GM23248 (cell line): ENCODE measurements at regions not wholly inside any gene's neighbourhood (a gene's known extent, or its start where the extent isn't known, plus 50 kb on each side); places are given as distances from the start of the nearest gene placed in this dataset.
"Not testable (repeated sequence)": the region's sequence is repeated elsewhere in the genome, so short reads cannot be mapped to it uniquely, and the experiment has no call there.

Source experiments
- DNase-seq: peaks from one replicate; pipeline ENCODE4 v3.0.0-alpha.2; 2015
- H2AFZ ChIP-seq: fragments of 200-600 bp; sonication (generic); 2 replicates; pipeline ENCODE4 v1.6.1; 2016; ENCODE audit warnings: antibody characterized with exemption
- H3F3A ChIP-seq: fragments of 200-600 bp; sonication (generic); 2 replicates; pipeline ENCODE4 v1.6.1; 2016; ENCODE audit warnings: mild to moderate bottlenecking, antibody characterized with exemption, mixed run types; ENCODE audit not compliant: insufficient read depth
- H3K27ac ChIP-seq: fragments of 200-600 bp; sonication (generic); 2 replicates; pipeline ENCODE4 v1.5.1; 2016; ENCODE audit warnings: mild to moderate bottlenecking
- H3K27me3 ChIP-seq: fragments of 200-600 bp; sonication (generic); replicated peaks from 2 replicates; pipeline ENCODE4 v1.6.1; 2016; ENCODE audit warnings: mild to moderate bottlenecking; ENCODE audit not compliant: insufficient read depth
- H3K36me3 ChIP-seq: fragments of 200-600 bp; sonication (generic); 2 replicates; pipeline ENCODE4 v1.6.1; 2016; ENCODE audit warnings: low read depth, mild to moderate bottlenecking
- H3K4me1 ChIP-seq: fragments of 200-600 bp; sonication (generic); 2 replicates; pipeline ENCODE4 v1.6.1; 2016; ENCODE audit warnings: mild to moderate bottlenecking; ENCODE audit not compliant: insufficient read depth
- H3K4me2 ChIP-seq: fragments of 200-600 bp; sonication (generic); one replicate; pipeline ENCODE4 v1.6.1; 2016; ENCODE audit warnings: mild to moderate bottlenecking; ENCODE audit not compliant: unreplicated experiment
- H3K4me3 ChIP-seq: fragments of 200-600 bp; sonication (generic); 2 replicates; pipeline ENCODE4 v1.5.1; 2016; ENCODE audit warnings: mild to moderate bottlenecking
- H3K79me2 ChIP-seq: fragments of 200-600 bp; sonication (generic); 2 replicates; pipeline ENCODE4 v1.6.1; 2016; ENCODE audit warnings: mild to moderate bottlenecking; ENCODE audit not compliant: insufficient read depth
- H3K9ac ChIP-seq: fragments of 200-600 bp; sonication (generic); 2 replicates; pipeline ENCODE4 v1.6.1; 2016; ENCODE audit warnings: mild to moderate bottlenecking
- H3K9me2 ChIP-seq: fragments of 200-600 bp; sonication (generic); 2 replicates; pipeline ENCODE4 v1.6.1; 2016; ENCODE audit warnings: mixed run types, mild to moderate bottlenecking, moderate library complexity; ENCODE audit not compliant: insufficient read depth
- H3K9me3 ChIP-seq: fragments of 200-600 bp; sonication (generic); one replicate; pipeline ENCODE4 v1.6.1; 2017; ENCODE audit warnings: low read depth
- H4K20me1 ChIP-seq: fragments of 200-600 bp; sonication (generic); 2 replicates; pipeline ENCODE4 v1.6.0; 2016; ENCODE audit not compliant: insufficient read depth
- EZH2 ChIP-seq: fragments of 200-600 bp; sonication (generic); IDR thresholded peaks from 2 replicates; pipeline ENCODE4 v1.6.1; 2018; ENCODE audit warnings: antibody characterized with exemption, mild to moderate bottlenecking; ENCODE audit not compliant: insufficient read depth, poor library complexity, severe bottlenecking
- EZH2phosphoT487 ChIP-seq: fragments of 200-600 bp; sonication (generic); IDR thresholded peaks from 2 replicates; pipeline ENCODE4 v1.6.1; 2018; ENCODE audit warnings: antibody characterized with exemption, moderate library complexity, mild to moderate bottlenecking, low read depth; ENCODE audit not compliant: insufficient read depth
- WGBS, 2 experiments: methylation state at CpG; one replicate each; pipeline ENCODE4 v1.1.6; 2015 to 2017; ENCODE audit warnings: low lambda C conversion rate in 2 of 2, low coverage in 1 of 2; ENCODE audit errors: missing lambda C conversion rate in 2 of 2; 5-methylcytosine and 5-hydroxymethylcytosine counted together
- in situ Hi-C: fragments of 300-500 bp; cut with MboI; formaldehyde crosslinking; loops from 2 replicates; pipeline ENCODE4 v1.15.0; 2020

- H3K27ac ChIP-seq: no peak overlapping the region
- no peaks in the 10 kb centered on the region for H3K9me3 ChIP-seq
- no peaks in the 10 kb centered on the region for H4K20me1 ChIP-seq
- WGBS, 2 experiments: 24 to 36% methylated on average over 7 of the region's 7 CpGs
- H3K9ac ChIP-seq: no peak overlapping the region
- H3K79me2 ChIP-seq: no peaks in the 10 kb centered on the region
- no peak for TF ChIP-seq EZH2phosphoT487
- TF ChIP-seq EZH2: no peak
- no peaks in the 10 kb centered on the region for H3K9me2 ChIP-seq
- in situ Hi-C loops: no loop called here
- no peaks in the 10 kb centered on the region for H3K4me1 ChIP-seq
- H3K36me3 ChIP-seq: no peaks in the 10 kb centered on the region
- H2AFZ ChIP-seq: no peak overlapping the region
- H3K4me3 ChIP-seq: no peak overlapping the region
- no peak for DNase-seq
- no peak overlapping the region for H3K4me2 ChIP-seq
- H3F3A ChIP-seq: no peaks in the 10 kb centered on the region
- no peaks in the 10 kb centered on the region for H3K27me3 ChIP-seq
Observed at GRCh38 chr5:104052558-104053352, 490.2 kb upstream of the NUDT12 start.

GRCh38 chr5:104050436-104050835 lies 487.8 kb upstream of the NUDT12 start:
- H2AFZ ChIP-seq: no peak overlapping the region
- no peak overlapping the region for H3K9ac ChIP-seq
- H3K79me2 ChIP-seq: no peaks in the 10 kb centered on the region
- no peaks in the 10 kb centered on the region for H3K27me3 ChIP-seq
- H3F3A ChIP-seq: no peaks in the 10 kb centered on the region
- no peak overlapping the region for H3K4me2 ChIP-seq
- H3K36me3 ChIP-seq: no peaks in the 10 kb centered on the region
- no peak overlapping the region for H3K27ac ChIP-seq
- in situ Hi-C loops: no loop called here
- no peaks in the 10 kb centered on the region for H3K9me2 ChIP-seq
- TF ChIP-seq EZH2 (no peak), EZH2phosphoT487 (no peak)
- no peak overlapping the region for H3K4me3 ChIP-seq
- DNase-seq: no peak
- no peaks in the 10 kb centered on the region for H3K4me1 ChIP-seq
- no peaks in the 10 kb centered on the region for H3K9me3 ChIP-seq
- H4K20me1 ChIP-seq: no peaks in the 10 kb centered on the region

GRCh38 chr5:104049752-104050151 lies 487.2 kb upstream of the NUDT12 start:
- H3K79me2 ChIP-seq: no peaks in the 10 kb centered on the region
- H3K9me2 ChIP-seq: no peaks in the 10 kb centered on the region
- no peak overlapping the region for H3K4me3 ChIP-seq
- WGBS, 2 experiments: 48 to 55% methylated on average over 8 of the region's 8 CpGs
- no peaks in the 10 kb centered on the region for H3F3A ChIP-seq
- no peak for DNase-seq
- TF ChIP-seq EZH2 (no peak), EZH2phosphoT487 (no peak)
- H3K4me1 ChIP-seq: no peaks in the 10 kb centered on the region
- no peak overlapping the region for H3K27ac ChIP-seq
- in situ Hi-C loops: no loop called here
- no peak overlapping the region for H2AFZ ChIP-seq
- H3K9ac ChIP-seq: no peak overlapping the region
- no peaks in the 10 kb centered on the region for H3K9me3 ChIP-seq
- no peaks in the 10 kb centered on the region for H4K20me1 ChIP-seq
- no peaks in the 10 kb centered on the region for H3K27me3 ChIP-seq
- H3K36me3 ChIP-seq: no peaks in the 10 kb centered on the region
- H3K4me2 ChIP-seq: no peak overlapping the region

- Histone ChIP-seq H3K4me3 (no peak overlapping the region), H3K9me3 (no peaks in the 10 kb centered on the region), H3K4me2 (no peak overlapping the region), H3K4me1 (no peaks in the 10 kb centered on the region), H3K36me3 (no peaks in the 10 kb centered on the region), H3K27me3 (no peaks in the 10 kb centered on the region), H2AFZ (no peak overlapping the region), H3K27ac (no peak overlapping the region), H4K20me1 (no peaks in the 10 kb centered on the region), H3K9me2 (no peaks in the 10 kb centered on the region), H3K79me2 (no peaks in the 10 kb centered on the region), H3K9ac (no peak overlapping the region), H3F3A (no peaks in the 10 kb centered on the region)
- 23 to 27% methylated on average over 2 of the region's 2 CpGs for WGBS, 2 experiments
- no peak for DNase-seq
- TF ChIP-seq EZH2 (no peak), EZH2phosphoT487 (no peak)
- in situ Hi-C loops: no loop called here
Observed at GRCh38 chr5:104048231-104048630, 485.6 kb upstream of the NUDT12 start.

GRCh38 chr5:104045987-104046386 lies 483.4 kb upstream of the NUDT12 start:
- TF ChIP-seq EZH2phosphoT487 (no peak), EZH2 (no peak)
- Histone ChIP-seq H4K20me1 (no peaks in the 10 kb centered on the region), H3K27me3 (no peaks in the 10 kb centered on the region), H3K4me2 (no peak overlapping the region), H2AFZ (no peak overlapping the region), H3K4me3 (no peak overlapping the region), H3K27ac (no peak overlapping the region), H3F3A (no peaks in the 10 kb centered on the region), H3K9ac (no peak overlapping the region), H3K79me2 (no peaks in the 10 kb centered on the region), H3K9me2 (no peaks in the 10 kb centered on the region), H3K4me1 (no peaks in the 10 kb centered on the region), H3K9me3 (no peaks in the 10 kb centered on the region), H3K36me3 (no peaks in the 10 kb centered on the region)
- in situ Hi-C loops: no loop called here
- DNase-seq: no peak

- H3K27me3 ChIP-seq, H3K9ac ChIP-seq, H2AFZ ChIP-seq, DNase-seq, in situ Hi-C loops, H4K20me1 ChIP-seq, H3K27ac ChIP-seq, H3K36me3 ChIP-seq, H3F3A ChIP-seq, H3K4me3 ChIP-seq, H3K9me3 ChIP-seq, H3K79me2 ChIP-seq, H3K9me2 ChIP-seq, H3K4me1 ChIP-seq, H3K4me2 ChIP-seq: not testable (repeated sequence)
- 15 to 20% methylated on average over 4 of the region's 4 CpGs for WGBS, 2 experiments
Observed at GRCh38 chr5:104039871-104040270, 477.3 kb upstream of the NUDT12 start.

GRCh38 chr5:104037136-104037535 lies 474.5 kb upstream of the NUDT12 start:
- H2AFZ ChIP-seq, H3K9ac ChIP-seq, H4K20me1 ChIP-seq, H3K27me3 ChIP-seq, H3K79me2 ChIP-seq, H3K9me2 ChIP-seq, H3K4me1 ChIP-seq, in situ Hi-C loops, H3K9me3 ChIP-seq, H3K4me3 ChIP-seq, DNase-seq, H3K36me3 ChIP-seq, H3F3A ChIP-seq, H3K4me2 ChIP-seq, H3K27ac ChIP-seq: not testable (repeated sequence)
- 21 to 24% methylated on average over 4 of the region's 4 CpGs for WGBS, 2 experiments
